ENCODE measurements at regions not wholly inside any gene's neighbourhood (a gene's known extent, or its start where the extent isn't known, plus 50 kb on each side); places are given as distances from the start of the nearest gene placed in this dataset.

- TF ChIP-seq CTCF (conservative IDR thresholded peaks at IDR 0.05; ENCODE audit: low read depth, low read length) (no peak), EZH2 (IDR thresholded peaks at IDR 0.05; ENCODE audit: borderline replicate concordance, low read depth, low read length, poor library complexity, severe bottlenecking) (no peak)
Observed at GRCh38 chr1:82836973-82837680, 1036.4 kb downstream of the ADGRL2 start.

Data from A673 (cell line).